NCI-H187 treated with DMSO at 0.1 percent for 48 hours (cell line): ENCODE measurements at regions not wholly inside any gene's neighbourhood (a gene's known extent, or its start where the extent isn't known, plus 50 kb on each side); places are given as distances from the start of the nearest gene placed in this dataset.

Experiments
- DNase-seq: peaks from one replicate; lab custom pipeline; 2025; lab: John Stamatoyannopoulos, UW

DNA sequence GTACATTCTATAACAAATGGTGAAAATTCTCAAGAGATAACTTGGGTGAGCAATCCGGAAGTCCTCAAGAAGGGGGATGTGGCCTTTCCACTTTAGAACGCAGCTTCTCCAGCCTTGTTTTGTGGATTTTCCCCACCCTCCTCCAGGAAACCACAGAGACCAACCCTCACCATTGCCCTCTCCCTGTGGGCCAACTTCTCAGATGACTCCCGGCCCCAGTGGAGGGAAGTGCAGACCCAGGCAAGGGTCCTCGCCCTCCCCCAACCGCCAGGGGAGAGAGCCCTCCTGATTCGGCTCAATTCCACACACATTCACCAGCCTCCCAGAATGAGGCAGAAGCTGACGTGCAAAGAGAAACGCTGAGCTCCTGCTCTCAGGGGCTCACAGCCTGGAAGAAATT is 277.2 kb downstream of the EIPR1 start:
- DNase-seq = no peak

GRCh38 chr2:3099860-3100234 is 277.8 kb downstream of the EIPR1 start:
- DNase-seq = no peak

- peak; percentile 17 for DNase-seq
These were observed 278.3 kb downstream of the EIPR1 start for GRCh38 chr2:3099145-3099859.

GRCh38 chr2:3098231-3098630 is 279.4 kb downstream of the EIPR1 start:
- DNase-seq = no peak

DNA sequence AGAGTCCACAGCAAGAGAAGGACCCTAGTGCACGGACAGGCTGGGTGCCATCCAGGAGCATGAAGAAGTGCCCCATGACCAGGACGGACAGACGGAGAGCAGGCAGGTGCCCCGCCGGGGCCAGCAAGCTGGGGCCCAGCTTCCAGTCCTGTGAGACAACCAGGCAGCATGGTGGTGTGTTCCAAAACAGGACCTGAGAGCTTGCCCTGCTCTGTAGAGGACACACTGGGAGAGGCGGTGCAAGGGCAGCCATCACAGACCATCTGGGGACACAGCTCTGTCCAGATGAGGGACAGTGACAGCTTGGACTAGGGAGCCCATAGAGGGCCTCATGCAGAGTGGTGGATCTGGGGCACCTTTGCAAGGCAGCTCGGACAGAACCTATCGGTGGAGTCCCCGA is 279.8 kb downstream of the EIPR1 start:
- DNase-seq = no peak

DNA sequence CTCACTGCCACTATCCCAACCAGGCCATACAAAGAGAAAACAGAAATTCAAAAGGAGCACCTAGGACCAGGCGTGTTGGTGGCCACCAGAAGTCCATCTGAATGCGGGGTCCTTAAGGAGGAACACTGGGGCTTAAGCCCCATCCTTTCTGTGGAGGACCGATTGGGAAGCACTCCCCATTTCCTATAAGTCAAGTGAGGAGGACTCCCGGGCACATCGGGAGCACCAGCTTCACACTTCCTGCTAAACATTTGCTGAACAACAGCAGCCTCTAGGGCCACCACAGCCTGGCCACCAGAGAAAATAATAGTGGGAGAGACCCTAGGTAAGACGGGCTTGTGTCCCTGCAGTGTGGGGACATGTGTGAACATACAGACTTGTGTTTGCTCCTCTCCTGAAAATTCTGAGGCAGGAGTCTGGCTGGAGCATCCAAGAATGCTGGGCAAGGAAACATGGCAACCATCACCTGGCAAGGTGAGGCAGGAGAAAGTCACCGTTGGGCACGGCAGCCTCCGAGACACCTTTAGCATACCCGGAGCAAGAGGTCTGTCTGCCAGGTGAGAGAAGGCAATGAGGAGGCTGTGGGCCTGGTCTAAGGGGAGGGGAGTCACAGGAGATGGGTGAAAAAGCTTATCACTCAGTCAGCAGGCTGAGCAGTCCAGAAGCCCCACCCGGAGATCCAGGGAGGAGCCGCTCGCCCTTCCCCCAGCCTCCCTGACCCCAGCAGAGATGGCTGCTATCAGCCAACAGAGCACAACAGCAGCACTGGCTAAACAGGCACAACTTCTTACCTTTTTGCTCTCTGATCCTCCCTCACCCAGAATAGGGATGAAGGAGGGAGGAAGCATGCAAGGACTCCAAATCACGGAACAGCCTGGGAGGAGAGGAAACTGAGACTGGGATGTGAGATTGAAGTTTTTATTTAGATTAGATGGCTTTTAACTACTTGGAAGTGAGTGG is 282.3 kb downstream of the EIPR1 start:
- no peak for DNase-seq

DNA sequence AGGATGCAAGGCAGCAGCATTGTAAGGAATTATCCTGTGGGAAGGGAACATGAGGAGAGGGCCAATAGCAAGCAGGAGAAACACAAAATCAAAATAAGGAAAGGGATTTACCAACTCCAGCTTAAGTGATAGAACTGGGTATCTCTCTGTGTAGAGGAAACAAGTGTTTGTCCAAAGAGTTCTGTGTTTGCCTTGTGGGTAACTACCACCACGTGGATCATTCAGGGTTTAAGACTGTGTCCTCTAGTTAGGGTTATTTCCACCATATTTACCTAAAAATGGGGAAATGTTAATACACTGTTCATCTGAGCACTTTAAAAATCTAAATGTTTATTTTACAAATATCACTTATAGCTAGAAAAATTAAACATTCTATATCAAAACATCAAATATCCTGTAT is 283.3 kb downstream of the EIPR1 start:
- no peak for DNase-seq

GRCh38 chr2:3091696-3092095 is 285.9 kb downstream of the EIPR1 start:
- no peak for DNase-seq

DNA sequence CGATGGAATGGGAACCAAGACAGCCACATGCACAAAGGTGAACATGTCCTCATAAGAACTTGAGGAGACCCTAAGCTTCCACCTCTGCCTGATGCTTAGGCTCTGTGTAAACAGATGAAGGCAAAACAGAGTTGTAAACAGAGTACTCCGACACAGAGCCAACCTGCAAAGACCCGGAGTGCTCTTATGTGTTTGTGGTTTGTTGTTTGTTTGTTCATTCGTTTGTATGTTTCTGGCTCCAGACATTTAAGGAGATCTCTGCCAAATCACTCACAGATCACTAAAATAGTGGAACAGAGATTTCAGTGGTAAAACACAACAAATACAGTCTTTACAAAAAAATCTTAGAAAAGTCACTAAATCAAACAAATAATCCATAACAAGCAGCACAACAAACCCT is 294.9 kb downstream of the EIPR1 start:
- no peak for DNase-seq

DNA sequence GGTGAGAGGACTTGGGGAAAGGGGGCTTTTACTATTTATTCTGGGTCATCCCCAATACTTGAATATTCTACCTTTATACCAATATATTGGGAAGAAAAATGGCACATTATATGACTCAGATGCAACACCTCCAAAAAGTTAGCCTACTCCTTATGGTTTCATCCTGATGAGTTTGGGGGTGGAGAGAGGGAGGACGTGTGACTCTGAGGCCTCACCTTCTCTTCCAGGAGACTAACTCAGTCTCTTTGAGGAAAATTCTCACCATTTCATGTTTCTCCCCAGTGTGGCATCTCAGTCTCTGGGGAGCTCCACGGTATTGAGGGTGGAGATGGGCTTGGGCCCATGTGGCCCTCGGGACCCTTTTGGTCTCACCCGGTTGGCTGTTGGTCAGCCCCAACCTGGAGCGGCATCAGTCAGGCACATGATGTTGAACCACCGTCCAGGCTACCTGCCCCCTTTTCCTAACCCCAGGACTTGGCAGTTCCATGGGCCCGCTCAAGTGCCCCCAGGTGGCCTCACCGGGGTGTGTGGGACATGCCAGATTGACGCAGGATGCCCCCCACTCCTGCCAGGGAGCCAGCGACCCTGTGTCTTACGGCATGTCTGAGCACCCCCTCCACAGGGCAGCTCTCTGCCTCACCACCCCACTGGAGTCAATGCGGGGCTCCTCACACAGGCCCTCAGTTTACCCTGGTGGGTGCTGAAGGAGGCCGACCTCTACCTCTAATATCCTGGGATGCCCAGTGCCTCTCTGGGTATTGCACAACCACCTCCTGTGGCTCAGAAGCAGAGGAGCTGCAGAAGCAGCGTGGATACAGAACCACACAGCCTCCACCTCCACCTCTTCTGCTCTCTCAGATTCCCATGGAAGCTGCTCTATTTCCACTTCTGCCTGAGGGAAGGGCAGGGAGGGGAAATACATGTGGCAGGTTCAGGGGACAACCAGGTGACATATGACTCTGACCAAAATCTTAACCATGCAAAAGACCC is 297.4 kb downstream of the EIPR1 start:
- DNase-seq = no peak

DNA sequence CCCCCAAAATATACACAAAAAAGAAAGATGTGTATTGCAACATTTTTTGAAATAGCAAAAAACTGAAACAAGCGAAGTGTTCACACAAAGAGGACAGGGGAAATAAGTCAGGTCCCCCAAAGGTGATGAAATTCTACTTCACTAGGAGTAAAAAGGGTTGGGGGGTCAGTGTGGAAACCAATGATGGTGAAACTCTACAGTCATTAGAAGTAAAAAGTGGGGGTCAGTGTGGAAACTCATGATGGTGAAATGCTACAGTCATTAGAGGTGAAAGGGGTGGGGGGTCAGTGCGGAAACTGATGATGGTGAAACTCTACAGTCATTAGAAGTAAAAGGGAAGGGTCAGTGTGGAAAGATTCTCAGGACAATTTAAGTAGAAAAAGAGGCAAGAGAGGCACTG is 298.2 kb downstream of the EIPR1 start:
- DNase-seq = no peak

GRCh38 chr2:3078684-3079083 is 298.9 kb downstream of the EIPR1 start:
- no peak for DNase-seq

- peak; percentile 29 for DNase-seq
These were observed 300.6 kb downstream of the EIPR1 start for GRCh38 chr2:3076848-3077642.

GRCh38 chr2:3075991-3076340 is 301.7 kb downstream of the EIPR1 start:
- no peak for DNase-seq

DNA sequence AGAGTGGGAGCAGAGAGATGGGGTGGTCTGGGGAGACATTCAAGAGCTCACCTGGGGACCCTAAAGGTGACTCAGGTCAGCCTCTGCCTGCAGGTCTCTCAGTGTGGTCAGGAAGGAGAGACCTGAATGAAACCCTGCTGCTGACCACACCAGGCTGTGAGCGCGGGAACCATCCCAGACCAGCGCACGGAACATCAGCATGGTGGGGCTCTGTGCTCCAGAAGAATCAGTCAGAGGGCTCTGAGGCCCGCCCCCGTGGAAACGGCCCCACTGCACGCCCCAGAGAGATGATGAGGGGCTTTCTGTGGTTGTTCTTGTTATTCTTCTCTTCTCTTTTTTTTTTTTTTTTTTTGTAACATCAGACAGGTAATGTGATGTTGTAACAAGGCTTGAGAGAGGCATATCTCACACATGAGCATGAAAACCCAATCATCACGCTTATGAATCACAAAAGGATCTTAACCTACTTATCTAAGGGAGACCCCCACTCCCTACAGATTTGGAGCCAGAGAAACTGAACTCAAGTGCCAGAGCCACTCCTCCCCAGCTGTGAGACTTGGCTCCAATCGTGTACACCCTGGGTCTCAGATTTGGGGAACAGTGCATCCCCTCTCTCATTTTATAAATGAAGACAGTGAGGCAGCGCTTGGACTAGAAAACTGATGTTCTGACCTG is 302.2 kb downstream of the EIPR1 start:
- no peak for DNase-seq

- no peak for DNase-seq
These were observed 303.9 kb downstream of the EIPR1 start for GRCh38 chr2:3073704-3074103.

DNA sequence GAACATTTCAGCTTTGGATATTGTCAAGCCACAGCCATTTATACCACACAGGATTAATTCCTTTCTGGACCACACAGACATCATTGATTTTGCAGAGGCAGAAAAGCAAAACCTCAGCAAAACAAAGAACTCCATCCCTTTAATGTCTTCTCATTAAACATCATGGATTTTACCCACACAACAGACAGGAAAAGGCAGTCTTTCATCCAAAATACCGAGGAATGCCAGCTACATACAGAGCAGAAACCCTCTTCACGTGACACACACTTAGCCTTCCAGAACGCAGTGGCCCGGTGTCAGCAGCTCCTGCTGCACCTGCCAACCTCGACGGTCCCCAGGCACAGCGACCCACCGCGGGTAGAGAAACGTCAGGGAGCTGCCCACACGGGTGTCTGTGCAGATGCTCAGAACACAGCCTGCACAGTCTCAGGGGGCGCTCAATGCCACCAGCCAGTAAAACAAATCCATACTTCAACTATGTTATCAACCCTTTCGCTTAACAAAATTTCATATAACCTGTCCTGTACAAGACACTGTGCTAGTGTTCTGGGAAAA is 304.5 kb downstream of the EIPR1 start:
- DNase-seq = no peak

- DNase-seq = no peak
These were observed 305.8 kb downstream of the EIPR1 start for GRCh38 chr2:3071685-3072263.

GRCh38 chr2:3066831-3067230 is 310.8 kb downstream of the EIPR1 start:
- DNase-seq = no peak

DNA sequence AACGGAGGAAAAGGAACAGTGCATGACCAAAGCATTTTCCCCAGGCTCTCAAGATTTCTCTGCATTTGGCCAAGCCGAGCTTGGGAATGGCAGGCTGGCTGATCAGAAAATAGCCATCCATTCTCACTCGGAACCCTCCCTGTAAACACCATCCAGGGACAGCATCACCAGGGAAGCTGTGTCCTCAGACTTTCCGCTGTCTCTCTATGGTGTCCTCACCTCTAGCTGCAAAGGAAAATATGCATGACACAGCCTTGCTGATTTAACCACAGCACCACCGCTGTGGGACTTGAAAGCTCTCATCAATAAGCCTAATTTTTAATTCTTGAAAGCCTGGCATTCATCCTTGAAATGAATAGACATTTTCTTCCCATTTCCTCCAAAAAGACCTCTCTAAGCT is 311.7 kb downstream of the EIPR1 start:
- no peak for DNase-seq
